ENCODE measurements at regions not wholly inside any gene's neighbourhood (a gene's known extent, or its start where the extent isn't known, plus 50 kb on each side); places are given as distances from the start of the nearest gene placed in this dataset.
A peak's percentile ranks its signal among the peaks of the same experiment; 100 is the strongest.

GRCh38 chr6:121809211-121809610, 373.8 kb downstream of the GJA1 start:
- FAIRE-seq, result no peak
- DNase-seq (ENCODE audit: insufficient read length, low spot score), result no peak

DNA sequence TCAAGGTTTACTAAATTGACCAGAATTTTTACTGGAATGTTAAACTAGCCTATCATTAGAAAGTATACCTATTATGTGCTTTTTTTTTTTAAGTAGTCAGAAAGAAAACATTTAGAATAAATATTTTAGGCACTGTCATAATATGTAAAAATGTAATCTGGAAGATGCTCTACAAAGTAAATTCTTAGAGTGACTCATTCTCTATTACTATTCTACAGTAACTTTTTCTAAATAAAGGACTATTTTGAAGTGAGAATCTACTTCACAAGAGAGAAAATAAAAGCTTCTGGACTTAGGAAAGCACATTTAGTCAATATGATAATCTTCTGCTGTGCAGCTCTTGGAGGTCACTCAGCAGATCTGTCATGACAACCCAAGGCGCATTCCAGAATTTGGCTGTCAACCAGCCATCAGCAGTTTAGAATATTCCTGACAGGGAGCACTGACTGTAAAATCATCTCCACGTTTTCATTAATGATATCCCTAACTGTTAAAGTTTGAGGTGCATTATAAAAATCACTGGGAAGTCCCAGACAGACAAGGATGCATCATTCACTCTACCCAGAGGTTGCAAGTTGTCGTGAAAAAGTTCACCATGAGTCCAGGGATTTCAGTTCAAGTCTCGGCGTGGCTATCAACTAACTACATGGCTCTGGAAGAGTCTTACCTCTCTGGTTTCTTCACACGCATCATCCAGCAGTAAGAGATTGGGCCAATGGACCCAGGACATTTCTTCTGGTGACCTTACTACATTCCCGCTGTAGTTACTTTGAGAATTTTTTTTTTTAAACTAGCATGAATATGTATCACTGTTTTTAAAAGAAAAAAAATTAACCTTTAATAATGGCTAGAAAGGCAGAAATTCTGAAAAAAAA, 374.9 kb downstream of the GJA1 start:
- FAIRE-seq, result no peak
- no peak for DNase-seq (ENCODE audit: insufficient read length, low spot score)

DNA sequence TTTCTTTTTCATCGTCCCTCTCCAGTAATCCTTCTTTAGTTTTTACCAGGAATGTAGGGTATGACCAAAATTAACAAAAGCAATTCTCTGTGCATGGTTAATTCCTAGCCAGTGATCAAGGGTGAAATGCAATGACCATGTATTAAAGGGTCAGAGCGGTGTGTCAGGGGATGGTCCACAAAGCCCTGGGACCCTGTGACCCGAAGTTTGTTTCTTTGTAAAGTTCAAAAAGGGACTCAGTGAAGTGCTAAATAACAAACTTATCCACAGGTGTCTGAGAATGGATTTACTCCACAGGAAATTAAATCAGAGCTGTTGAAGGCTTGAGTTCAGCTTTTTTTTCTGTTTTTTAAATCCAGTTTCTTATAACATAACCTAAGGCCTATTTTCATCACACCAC, 375.7 kb downstream of the GJA1 start:
- DNase-seq (ENCODE audit: insufficient read length, low spot score) (no peak), FAIRE-seq (no peak)

DNA sequence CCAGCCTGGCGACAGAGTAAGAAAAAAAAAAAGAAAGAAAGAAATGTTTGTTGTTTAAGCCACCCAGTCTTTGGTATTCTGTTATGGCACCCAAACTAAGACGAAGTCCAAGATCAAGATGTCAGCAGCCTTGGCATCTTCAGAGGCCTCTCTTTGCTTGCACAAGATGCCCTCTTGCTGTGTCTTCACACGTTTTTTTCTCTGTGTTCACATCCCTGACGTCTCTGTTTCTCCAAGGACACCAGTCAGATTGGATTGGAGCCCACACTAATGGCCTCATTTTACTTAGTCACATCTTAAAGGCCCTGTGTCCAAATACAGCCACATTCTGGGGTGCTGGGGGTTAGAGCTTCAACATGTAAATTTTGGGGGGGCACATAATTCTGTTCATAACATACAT, 380.9 kb downstream of the GJA1 start:
- FAIRE-seq, result no peak
- DNase-seq (ENCODE audit: insufficient read length, low spot score), result no peak

- DNase-seq (ENCODE audit: insufficient read length, low spot score) (no peak), FAIRE-seq (no peak)
These were observed 381.6 kb downstream of the GJA1 start for GRCh38 chr6:121816906-121817540.

GRCh38 chr6:121823437-121823851, 388.0 kb downstream of the GJA1 start:
- peak; percentile 85 for FAIRE-seq
- peak; percentile 10 for DNase-seq (ENCODE audit: insufficient read length, low spot score)

DNA sequence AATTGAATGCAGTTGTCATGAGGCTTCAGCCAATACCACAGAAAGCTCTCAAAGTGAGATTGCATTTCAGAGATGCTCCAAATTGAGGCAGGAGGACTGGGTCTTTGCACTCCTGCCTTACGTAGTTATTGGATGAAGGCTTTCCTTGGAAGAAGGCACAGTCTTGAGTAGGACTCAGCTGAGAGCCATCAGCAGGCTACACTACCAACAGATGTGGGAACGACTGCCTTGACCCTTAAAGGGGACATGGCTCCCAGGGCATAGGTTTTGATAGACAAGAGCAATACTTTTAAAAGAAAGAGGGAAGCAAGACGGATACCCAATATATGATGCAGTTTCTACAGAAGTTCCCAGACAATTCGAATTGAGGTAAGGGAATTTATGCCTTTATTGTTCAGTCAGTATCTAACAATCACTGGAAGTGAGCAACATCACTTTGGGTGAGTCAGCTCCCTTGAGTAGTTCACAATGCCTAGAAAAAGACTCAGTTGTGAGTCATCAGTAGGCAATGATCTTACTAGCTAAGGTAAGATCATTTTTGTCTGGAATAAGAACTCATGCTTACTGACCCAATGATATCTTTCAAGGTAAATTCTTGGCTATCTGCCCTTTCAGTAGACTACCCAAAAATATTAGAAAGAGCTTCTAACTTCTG, 390.8 kb downstream of the GJA1 start:
- FAIRE-seq, result peak; percentile 31
- peak; percentile 33 for DNase-seq (ENCODE audit: insufficient read length, low spot score)

DNA sequence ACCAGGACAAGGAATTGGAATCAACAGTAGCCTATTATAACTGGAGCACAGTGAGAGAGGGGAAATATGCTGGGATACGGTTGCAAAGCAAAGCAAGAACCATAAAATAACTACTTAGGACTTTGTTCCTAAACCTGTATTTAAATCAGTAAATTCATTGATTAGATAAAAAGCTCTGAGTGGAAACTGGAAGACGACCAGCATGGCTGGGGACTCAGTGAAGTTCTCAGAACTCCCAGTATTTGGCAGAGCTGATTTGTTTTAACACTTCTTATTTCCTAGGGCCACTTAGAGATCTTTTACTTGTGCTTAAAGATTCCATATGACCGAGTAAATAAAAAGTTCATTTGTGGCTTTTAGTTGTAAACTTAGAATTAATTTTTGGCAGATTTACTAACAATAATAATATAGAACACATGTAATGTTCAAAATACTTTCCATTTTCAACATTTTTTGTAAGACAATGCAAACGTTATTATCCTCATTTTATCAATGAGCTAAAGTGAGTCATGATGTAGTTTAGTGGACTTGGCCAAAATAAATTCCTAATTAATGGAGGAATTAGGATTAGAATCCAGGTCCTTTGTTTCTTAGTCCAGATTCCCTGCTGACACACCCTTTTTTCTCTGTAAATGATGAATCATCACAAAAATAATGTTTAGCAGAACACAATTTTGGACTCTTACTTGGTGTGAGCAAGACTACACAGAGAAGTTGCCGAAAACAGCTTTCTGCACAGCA, 392.9 kb downstream of the GJA1 start:
- FAIRE-seq (no peak), DNase-seq (ENCODE audit: insufficient read length, low spot score) (no peak)

DNA sequence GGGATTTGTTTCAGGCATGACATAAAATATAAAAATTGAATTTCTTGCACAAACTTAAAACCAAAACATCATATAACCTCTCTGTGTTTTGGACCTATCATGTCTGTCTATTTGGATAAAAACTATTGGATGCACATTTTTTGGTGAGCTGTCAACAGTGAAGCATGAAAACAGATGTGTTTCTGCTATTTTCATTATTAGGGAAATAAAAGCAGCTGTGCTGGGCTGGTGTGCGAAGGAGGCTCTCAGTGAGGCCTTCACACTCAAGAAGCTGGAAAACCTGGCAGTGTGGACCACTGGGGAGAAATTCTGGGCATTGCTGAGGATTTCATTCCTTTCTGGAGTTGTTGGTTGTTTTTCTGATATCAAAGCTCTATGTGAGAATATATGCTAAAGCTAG, 395.3 kb downstream of the GJA1 start:
- DNase-seq (ENCODE audit: insufficient read length, low spot score) (no peak), FAIRE-seq (no peak)

DNA sequence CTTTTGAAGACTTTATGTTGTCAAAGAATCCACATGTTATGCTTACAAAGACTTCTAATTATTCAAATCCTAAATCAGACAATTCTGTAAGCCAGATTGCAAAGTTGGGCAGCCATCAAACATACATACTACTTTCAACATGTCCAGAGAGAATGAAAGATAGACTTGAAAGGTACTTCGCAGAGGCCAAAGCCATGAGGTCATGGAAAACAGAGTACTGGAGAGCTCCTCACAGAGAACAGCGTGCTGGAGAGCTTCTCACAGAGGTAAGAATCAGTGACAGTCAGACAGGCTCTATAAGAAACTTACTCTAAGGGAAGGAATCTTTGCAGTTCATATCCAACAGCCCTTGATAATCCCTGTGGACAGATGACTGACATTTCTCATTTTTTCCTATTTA, 400.2 kb downstream of the GJA1 start:
- DNase-seq (ENCODE audit: insufficient read length, low spot score) (no peak), FAIRE-seq (no peak)

DNA sequence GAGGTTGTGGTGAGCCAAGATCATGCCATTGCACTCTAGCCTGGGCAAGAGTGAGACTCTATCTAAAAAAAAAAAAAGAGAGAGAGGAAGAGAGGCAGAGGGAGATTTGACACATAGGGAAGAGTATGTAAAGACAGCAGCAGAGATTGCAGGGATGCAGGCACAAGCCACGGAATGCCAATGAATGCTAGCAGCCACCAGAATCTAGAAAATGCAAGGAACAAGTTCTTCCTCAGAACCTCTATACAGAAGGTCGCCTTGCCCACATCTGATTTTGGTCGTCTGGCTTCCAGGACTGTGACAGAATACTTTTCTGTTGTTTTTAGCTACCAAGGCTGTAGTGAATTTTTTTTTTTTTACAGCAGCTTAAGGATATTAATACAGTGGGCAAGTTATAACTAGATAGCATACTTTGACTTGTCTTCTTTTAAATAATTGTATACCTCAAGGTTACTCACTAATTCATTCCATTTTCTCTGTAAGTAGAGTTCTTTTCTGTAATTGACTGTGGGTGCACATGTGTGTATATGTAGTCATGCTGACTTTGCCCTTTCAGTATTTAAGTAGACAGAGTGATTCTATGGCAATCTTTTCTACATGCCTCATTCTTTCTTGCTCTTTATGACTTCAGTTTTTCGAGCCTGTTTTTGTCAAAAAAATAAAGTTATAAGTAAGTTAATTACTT, 402.2 kb downstream of the GJA1 start:
- DNase-seq (ENCODE audit: insufficient read length, low spot score), result no peak

DNA sequence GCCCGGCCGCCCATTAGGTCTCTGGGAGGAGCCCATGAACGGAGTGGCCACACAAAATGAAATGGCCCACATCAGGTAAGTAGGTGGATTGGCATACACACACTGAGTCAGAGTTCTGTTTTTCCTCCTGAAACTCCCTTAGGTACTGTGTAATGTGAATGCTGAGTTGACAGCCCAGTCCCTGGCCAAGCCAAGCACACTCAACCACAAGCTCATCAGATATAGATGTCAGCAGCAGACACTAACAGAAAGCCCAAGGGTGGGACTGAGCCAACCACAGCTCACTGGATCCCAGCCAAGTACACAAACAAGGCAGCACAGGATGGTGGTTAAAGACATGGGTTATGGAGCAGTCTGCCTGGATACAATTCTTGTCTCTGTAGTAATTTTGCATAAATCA, 403.4 kb downstream of the GJA1 start:
- FAIRE-seq, result no peak

More for the DNA sequence above, 402.2 kb downstream of the GJA1 start:
- FAIRE-seq, result no peak

DNA sequence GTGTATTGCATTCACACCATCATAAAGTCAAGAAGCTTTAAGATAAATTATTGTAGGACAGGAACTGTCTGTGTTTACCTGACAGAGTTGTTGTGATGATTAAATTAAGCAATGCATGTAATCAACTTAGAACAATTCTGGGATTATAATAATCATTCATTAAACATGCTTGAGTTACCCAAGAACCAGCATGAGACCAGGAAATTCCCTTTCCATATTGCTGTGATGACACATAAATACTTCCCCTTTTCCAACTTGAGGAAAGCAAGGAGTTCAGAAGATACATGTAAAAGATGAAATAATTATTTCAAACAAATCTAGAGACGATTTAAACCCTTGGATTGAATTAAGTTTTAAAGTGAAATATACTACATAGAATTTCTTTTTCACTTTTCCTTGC, 404.4 kb downstream of the GJA1 start:
- DNase-seq (ENCODE audit: insufficient read length, low spot score) (no peak), FAIRE-seq (no peak)

More for the DNA sequence above, 403.4 kb downstream of the GJA1 start:
- no peak for DNase-seq (ENCODE audit: insufficient read length, low spot score)

DNA sequence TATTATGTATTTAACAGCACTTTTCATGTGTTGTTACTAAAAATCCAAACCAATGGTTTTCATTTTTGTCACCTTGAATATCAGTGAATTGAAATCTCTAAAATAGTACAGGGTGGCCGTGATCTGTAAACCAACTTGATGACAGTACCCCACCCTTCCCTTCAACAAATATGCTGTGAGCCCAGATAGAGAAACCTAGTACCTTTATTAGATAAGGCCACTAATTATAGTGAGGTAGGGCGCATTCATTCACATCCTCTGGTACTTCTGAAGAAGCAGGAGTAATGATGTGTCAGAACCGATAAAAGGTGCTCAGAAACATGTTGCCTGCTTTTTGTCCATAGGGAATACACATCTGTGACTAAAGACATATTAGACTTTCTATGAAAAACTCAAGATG, 409.5 kb downstream of the GJA1 start:
- DNase-seq (ENCODE audit: insufficient read length, low spot score) (no peak), FAIRE-seq (no peak)

DNA sequence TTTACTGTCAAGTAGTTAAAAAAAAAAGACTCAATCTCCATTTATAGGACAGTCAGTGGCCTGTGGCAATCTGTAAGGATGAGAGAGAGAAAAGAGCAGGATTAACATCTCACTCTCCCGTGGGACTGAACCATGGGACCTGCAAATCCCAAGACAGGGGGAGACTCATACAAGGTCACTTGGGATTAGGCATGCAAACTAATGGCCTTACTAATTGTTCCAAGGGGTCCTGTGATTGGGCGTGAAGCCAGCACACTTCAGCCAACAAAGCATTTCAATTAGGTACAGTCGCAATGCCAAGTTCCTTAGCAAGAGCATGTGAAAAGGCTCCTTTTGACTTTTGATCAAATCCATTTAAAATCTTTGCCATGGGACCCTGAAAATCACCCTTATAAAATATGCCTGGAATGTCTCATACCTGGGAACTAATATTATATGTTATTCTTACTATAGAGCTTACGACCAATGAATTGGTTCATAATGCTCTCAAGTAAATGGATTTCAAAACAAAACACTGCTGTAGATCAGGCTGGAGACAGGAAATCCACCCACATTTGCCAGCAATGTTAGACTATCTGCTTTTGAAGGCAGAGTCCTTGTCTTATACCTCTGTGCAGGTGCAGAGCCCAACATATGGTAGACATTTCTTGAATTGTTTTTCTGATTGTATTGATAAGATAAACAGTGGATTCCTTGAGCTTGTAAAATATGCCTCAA, 412.5 kb downstream of the GJA1 start:
- FAIRE-seq (no peak), DNase-seq (ENCODE audit: insufficient read length, low spot score) (no peak)

GRCh38 chr6:121848523-121849255, 413.2 kb downstream of the GJA1 start:
- FAIRE-seq, result no peak
- DNase-seq (ENCODE audit: insufficient read length, low spot score), result no peak

- FAIRE-seq, result no peak
These were observed 414.0 kb downstream of the GJA1 start for GRCh38 chr6:121849477-121849876.

DNA sequence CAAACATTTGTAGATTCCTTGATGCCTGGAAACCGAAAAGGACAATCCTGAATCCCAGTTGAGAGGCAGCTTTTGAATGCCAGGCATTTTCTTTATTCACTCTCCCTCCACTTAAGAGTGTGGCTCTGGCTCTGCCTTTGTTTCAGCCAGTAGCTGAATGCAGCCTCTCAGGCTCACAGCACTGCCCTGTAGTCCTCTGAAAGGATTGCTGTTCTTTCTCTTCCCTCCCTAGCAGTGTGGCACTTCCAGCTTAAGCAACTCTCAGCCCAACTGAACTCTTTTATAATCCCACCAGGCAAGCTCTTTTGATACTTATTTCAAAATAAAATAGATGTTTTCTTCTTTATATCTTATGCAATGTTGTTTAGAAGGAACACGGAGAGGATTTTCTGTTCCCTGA, 415.6 kb downstream of the GJA1 start:
- FAIRE-seq (no peak), DNase-seq (ENCODE audit: insufficient read length, low spot score) (no peak)

More at GRCh38 chr6:121849477-121849876, 414.0 kb downstream of the GJA1 start:
- peak; percentile 67 for DNase-seq (ENCODE audit: insufficient read length, low spot score)

DNA sequence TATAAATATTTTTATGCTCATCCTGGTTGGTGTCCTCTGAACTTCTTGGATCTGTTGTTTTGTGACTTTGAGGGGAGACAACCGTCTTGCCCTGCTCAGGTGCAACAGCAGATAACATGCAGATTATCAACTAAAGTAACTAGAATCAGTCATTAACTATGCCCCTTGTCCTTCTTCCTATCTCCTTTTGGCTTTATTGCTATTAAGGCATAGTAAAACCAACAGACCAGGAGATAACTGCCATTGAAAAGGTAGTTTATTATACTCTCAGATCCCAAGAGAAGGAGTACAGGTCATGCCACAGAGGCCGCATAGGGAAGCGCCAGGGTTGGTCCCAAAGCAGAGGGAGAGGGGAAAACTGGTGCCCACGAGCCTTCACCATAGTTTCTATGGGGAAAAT, 418.2 kb downstream of the GJA1 start:
- FAIRE-seq (no peak), DNase-seq (ENCODE audit: insufficient read length, low spot score) (no peak)
